ENCODE measurements at regions not wholly inside any gene's neighbourhood (a gene's known extent, or its start where the extent isn't known, plus 50 kb on each side); places are given as distances from the start of the nearest gene placed in this dataset.

DNA sequence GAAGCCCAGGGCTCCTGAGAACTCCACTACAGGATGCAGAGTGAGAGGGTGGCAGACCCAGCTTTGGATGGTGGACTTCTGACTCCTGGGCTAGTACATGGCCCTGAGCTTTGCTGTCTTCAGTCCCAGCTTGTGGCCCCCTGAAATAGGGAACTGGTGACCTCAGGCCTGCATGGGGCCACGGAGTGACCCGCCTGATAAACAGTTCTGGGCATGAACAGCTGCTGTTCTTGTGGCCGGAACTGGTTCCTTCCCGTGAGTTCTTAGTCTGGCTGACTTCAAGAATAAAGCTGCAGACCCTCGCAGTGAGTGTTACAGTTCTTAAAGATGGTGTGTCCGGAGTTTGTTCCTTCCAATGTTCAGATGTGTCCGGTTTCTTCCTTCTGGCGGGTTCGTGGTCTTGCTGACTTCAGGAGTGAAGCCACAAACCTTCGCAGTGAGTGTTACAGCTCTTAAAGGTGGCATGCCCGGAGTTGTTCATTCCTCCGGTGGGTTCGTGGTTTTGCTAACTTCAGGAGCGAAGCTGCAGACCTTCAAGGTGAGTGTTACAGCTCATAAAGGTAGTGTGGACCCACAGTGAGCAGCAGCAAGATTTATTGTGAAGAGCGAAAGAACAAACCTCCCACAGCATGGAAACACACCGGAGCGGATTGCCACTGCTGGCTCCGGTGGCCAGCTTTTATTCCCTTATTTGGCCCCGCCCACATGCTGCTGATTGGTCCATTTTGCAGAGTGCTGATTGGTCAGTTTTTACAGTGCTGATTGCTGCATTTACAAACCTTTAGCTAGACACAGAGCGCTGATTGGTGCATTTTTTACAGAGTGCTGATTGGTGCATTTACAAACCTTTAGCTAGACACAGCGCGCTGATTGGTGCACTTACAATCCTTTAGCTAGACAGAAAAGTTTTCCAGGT lies 268.0 kb downstream of the ZEB1 start:
- H3K27me3 ChIP-seq (ENCODE audit: control insufficient read depth, insufficient read depth, low read length) = no peaks in the 10 kb centered on the region
- no peak overlapping the region for H3K4me3 ChIP-seq (ENCODE audit: low read depth, low read length)
- no peak for DNase-seq (ENCODE audit: low read depth)
- H3K36me3 ChIP-seq (ENCODE audit: control insufficient read depth, insufficient read depth, low read length) = no peaks in the 10 kb centered on the region
- TF ChIP-seq CTCF (IDR thresholded peaks at IDR 0.05; ENCODE audit: insufficient read depth, low read length, poor library complexity, severe bottlenecking) = no peak

DNA sequence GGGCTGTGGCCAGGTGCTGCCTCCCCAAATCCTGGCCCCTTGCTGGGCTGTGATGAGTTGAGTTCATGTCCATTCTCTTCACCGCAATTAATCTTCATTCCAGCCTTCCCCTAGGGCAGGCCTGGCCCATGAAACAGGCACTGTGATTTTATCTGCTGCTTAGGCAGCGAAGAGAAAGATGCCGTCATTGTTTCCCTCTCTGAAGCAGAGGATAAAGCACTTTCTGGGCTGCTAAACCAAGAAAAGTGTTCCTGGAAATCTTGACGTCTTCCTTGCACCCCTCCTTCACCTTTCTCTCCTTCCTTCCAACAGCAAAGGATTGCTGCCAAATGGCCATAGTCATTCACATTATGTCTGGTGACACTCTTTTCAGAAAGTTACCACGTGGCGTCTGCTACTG lies 265.9 kb downstream of the ZEB1 start:
- no peak for TF ChIP-seq CTCF (IDR thresholded peaks at IDR 0.05; ENCODE audit: insufficient read depth, low read length, poor library complexity, severe bottlenecking)
- DNase-seq (ENCODE audit: low read depth) = no peak
- Histone ChIP-seq H3K36me3 (ENCODE audit: control insufficient read depth, insufficient read depth, low read length) (no peaks in the 10 kb centered on the region), H3K4me3 (ENCODE audit: low read depth, low read length) (no peak overlapping the region), H3K27me3 (ENCODE audit: control insufficient read depth, insufficient read depth, low read length) (no peaks in the 10 kb centered on the region)

- DNase-seq (ENCODE audit: low read depth) = no peak
- Histone ChIP-seq H3K4me3 (ENCODE audit: low read depth, low read length) (no peak overlapping the region), H3K27me3 (ENCODE audit: control insufficient read depth, insufficient read depth, low read length) (no peaks in the 10 kb centered on the region), H3K36me3 (ENCODE audit: control insufficient read depth, insufficient read depth, low read length) (no peaks in the 10 kb centered on the region)
- no peak for TF ChIP-seq CTCF (IDR thresholded peaks at IDR 0.05; ENCODE audit: insufficient read depth, low read length, poor library complexity, severe bottlenecking)
These were observed 265.1 kb downstream of the ZEB1 start for GRCh38 chr10:31584098-31584631.

DNA sequence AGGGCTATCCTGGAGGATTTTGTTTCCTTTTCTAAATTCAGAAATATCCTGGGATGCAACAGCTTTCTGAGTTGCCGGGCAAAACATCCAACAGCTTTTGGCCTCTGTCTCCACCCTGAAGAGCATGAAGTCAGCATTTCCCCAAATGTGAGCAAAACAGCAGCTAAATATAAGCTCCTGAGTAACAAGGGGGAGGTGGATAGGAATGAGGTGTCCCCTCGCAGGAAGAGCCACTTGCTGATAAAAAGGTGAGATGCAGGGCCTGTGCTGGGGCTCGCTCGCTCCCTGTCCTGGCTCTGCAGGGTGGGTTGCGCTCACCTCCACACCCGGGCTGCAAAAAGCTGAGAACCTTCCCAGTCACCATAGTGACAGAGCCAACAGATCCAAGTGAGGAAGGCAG lies 264.3 kb downstream of the ZEB1 start:
- H3K4me3 ChIP-seq (ENCODE audit: low read depth, low read length) = no peak overlapping the region
- no peak for TF ChIP-seq CTCF (IDR thresholded peaks at IDR 0.05; ENCODE audit: insufficient read depth, low read length, poor library complexity, severe bottlenecking)

DNA sequence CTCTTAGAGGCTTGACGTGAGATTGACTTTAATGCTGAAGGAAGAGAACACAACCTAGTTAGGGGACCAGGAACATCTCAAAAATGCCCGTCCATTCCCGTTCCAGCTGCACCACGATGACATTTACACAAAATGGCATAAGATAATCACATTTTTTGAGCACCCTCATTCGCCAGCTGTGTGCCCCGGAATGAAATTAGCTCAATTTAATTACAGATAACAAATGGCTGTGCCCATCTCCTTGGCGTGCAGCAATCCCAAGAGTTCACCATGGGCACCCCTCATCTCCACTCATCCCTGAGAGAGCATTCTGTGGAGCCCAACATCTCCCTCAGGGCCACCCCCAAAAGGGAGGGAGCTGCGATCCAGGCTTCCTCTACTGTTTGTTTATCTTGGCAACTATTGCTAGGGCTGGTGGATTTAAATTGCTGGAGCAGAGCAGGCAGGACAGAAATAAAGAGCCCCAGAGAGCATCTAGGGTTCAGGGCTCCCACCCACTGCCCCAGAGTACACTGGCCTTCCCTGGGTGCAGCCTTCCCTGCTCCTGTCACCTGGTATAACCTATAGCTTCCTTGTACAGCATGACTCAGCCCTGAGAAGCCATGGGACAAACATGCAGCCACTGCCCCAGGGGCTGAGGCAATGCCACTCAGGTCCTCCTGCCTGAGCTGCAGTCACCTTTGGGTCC lies 263.5 kb downstream of the ZEB1 start:
- DNase-seq (ENCODE audit: low read depth) = no peak
- Histone ChIP-seq H3K36me3 (ENCODE audit: control insufficient read depth, insufficient read depth, low read length) (no peaks in the 10 kb centered on the region), H3K4me3 (ENCODE audit: low read depth, low read length) (no peak overlapping the region), H3K27me3 (ENCODE audit: control insufficient read depth, insufficient read depth, low read length) (no peaks in the 10 kb centered on the region)
- no peak for TF ChIP-seq CTCF (IDR thresholded peaks at IDR 0.05; ENCODE audit: insufficient read depth, low read length, poor library complexity, severe bottlenecking)

More for the DNA sequence above, 264.3 kb downstream of the ZEB1 start:
- H3K36me3 ChIP-seq (ENCODE audit: control insufficient read depth, insufficient read depth, low read length) = no peaks in the 10 kb centered on the region
- H3K27me3 ChIP-seq (ENCODE audit: control insufficient read depth, insufficient read depth, low read length) = no peaks in the 10 kb centered on the region
- DNase-seq (ENCODE audit: low read depth) = no peak

Measured in kidney epithelial cell (primary cell).